ENCODE measurements at regions not wholly inside any gene's neighbourhood (a gene's known extent, or its start where the extent isn't known, plus 50 kb on each side); places are given as distances from the start of the nearest gene placed in this dataset.

DNA sequence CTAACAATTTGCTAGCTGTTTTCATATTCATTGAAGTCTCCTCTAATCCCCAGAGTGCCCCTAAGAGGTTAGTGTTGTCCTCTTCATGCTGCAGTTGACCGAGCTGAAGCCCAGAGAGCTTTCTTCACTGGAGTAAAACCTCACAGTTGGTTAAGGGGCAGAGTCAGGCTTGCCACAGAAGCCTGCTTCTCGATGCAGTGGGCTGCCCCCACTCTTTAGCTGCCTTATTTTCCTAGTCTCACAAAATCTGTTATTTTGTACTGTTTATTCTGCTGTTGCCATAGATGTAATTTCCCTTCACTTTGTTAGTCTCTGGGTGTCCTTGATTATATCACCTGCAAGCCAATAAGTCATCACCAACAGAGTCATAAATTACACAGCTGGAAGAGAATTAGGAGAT, 56.3 kb upstream of the ZPBP start:
- TF ChIP-seq CTCF (IDR thresholded peaks at IDR 0.05) (no peak), EZH2 (IDR thresholded peaks at IDR 0.05; ENCODE audit: borderline replicate concordance, insufficient read depth, low read depth, low read length, poor library complexity, severe bottlenecking) (no peak)

Measured in B cell (primary cell).